H1 (cell line): ENCODE measurements at regions not wholly inside any gene's neighbourhood (a gene's known extent, or its start where the extent isn't known, plus 50 kb on each side); places are given as distances from the start of the nearest gene placed in this dataset.

ENCODE experiments used
- CTCF ChIA-PET: fragments of 300-600 bp; sonication (Branson Sonifier 250); formaldehyde crosslinking; loops from one replicate; lab custom pipeline; 2021; ENCODE audit not compliant: partially characterized antibody; lab: Charles Lee
- POLR2A ChIA-PET: fragments of 300-600 bp; sonication (Branson Sonifier 250); formaldehyde crosslinking; loops from one replicate; lab custom pipeline; 2021; ENCODE audit warnings: inconsistent platforms; ENCODE audit not compliant: partially characterized antibody; lab: Charles Lee
- DNase-seq, 2 experiments: peaks; one replicate each; pipeline versions ENCODE4 v3.0.0 to v3.0.0-alpha.2; 2010 to 2022; ENCODE audit warnings: low spot score in 2 of 2, low read depth in 1 of 2, mixed read lengths in 1 of 2
- FAIRE-seq: peaks from 2 replicates; lab custom pipeline; 2011; peaks lifted over from hg19 to GRCh38; lab: Jason Lieb, UNC
- H2AFZ ChIP-seq: 2 replicates; pipeline ENCODE4 v1.8.1; 2012; ENCODE audit warnings: low read length, inconsistent platforms
- H2AK5ac ChIP-seq: 2 replicates; pipeline ENCODE4 v1.6.1; 2013; ENCODE audit warnings: low read depth, low read length
- H2BK120ac ChIP-seq: replicated peaks from 2 replicates; pipeline ENCODE3; 2013; ENCODE audit warnings: low read depth, low read length, inconsistent platforms
- H2BK12ac ChIP-seq: 2 replicates; pipeline ENCODE4 v1.6.1; 2013; ENCODE audit warnings: low read depth, low read length
- H2BK15ac ChIP-seq: 2 replicates; pipeline ENCODE4 v1.6.1; 2013; ENCODE audit warnings: low read length
- H2BK20ac ChIP-seq: 2 replicates; pipeline ENCODE4 v1.6.1; 2013; ENCODE audit warnings: low read length
- H2BK5ac ChIP-seq: 2 replicates; pipeline ENCODE4 v1.6.1; 2013; ENCODE audit warnings: low read depth, low read length
- H3K14ac ChIP-seq: 2 replicates; pipeline ENCODE4 v1.6.1; 2013; ENCODE audit warnings: inconsistent platforms; ENCODE audit not compliant: insufficient read length
- H3K18ac ChIP-seq: 2 replicates; pipeline ENCODE4 v1.6.1; 2013; ENCODE audit warnings: low read length; ENCODE audit errors: extremely low read depth
- H3K23ac ChIP-seq: 2 replicates; pipeline ENCODE4 v1.6.1; 2013; ENCODE audit warnings: inconsistent platforms; ENCODE audit not compliant: insufficient read length
- H3K23me2 ChIP-seq: 2 replicates; pipeline ENCODE4 v1.6.1; 2013; ENCODE audit warnings: low read depth, low read length
- H3K27ac ChIP-seq: 2 replicates; pipeline ENCODE4 v1.6.1; 2011; ENCODE audit warnings: low read depth, low read length, inconsistent platforms
- H3K27me3 ChIP-seq, 4 experiments: replicated peaks in 1 of 4; 1 replicate in 1 of 4; 2 replicates in 3 of 4; pipeline versions ENCODE4 v1.6.1 to v1.8.1; 2011 to 2013; ENCODE audit warnings: low read length in 3 of 4, mild to moderate bottlenecking in 3 of 4, inconsistent platforms in 2 of 4, mixed read lengths in 2 of 4, moderate library complexity in 1 of 4; ENCODE audit not compliant: control insufficient read depth in 3 of 4, insufficient read depth in 3 of 4; ENCODE audit errors: extremely low read depth in 1 of 4
- H3K36me3 ChIP-seq, 4 experiments: 2 replicates each; pipeline versions ENCODE4 v1.6.1 to v1.8.1; 2011 to 2013; ENCODE audit warnings: mild to moderate bottlenecking in 4 of 4, low read length in 3 of 4, moderate library complexity in 2 of 4, control low read depth in 1 of 4, inconsistent platforms in 1 of 4; ENCODE audit not compliant: insufficient read depth in 4 of 4, control insufficient read depth in 2 of 4
- H3K4ac ChIP-seq: replicated peaks from 2 replicates; pipeline ENCODE3; 2013; ENCODE audit warnings: low read length, low read depth, mixed read lengths, inconsistent platforms; ENCODE audit not compliant: insufficient read length
- H3K4me1 ChIP-seq, 4 experiments: replicated peaks in 1 of 4; 1 replicate in 1 of 4; 2 replicates in 3 of 4; pipeline versions ENCODE4 v1.6.1 to v1.8.1; 2011 to 2013; ENCODE audit warnings: low read length in 3 of 4, inconsistent platforms in 2 of 4, mixed read lengths in 1 of 4; ENCODE audit not compliant: insufficient read depth in 4 of 4, control insufficient read depth in 3 of 4
- H3K4me2 ChIP-seq, 2 experiments: 2 replicates each; pipeline versions ENCODE4 v1.6.1 to v1.8.1; 2011 to 2013; ENCODE audit warnings: low read depth in 2 of 2, low read length in 2 of 2, control low read depth in 1 of 2, inconsistent platforms in 1 of 2, mild to moderate bottlenecking in 1 of 2; ENCODE audit not compliant: insufficient read depth in 1 of 2
- H3K4me3 ChIP-seq, 4 experiments: fragments of 200-600, 300-600 bp in 1 of 4; sonication (generic), shearing (Covaris generic), sonication (Bioruptor Twin) in 1 of 4; 2 replicates each; pipeline versions ENCODE4 v1.5.1 to v1.8.1; 2011 to 2016; ENCODE audit warnings: low read length in 4 of 4, low read depth in 3 of 4, control low read depth in 2 of 4, inconsistent platforms in 2 of 4, mild to moderate bottlenecking in 2 of 4, mixed read lengths in 1 of 4, moderate library complexity in 1 of 4; ENCODE audit not compliant: insufficient read depth in 2 of 4; ENCODE audit errors: extremely low read depth in 1 of 4
- H3K56ac ChIP-seq: replicated peaks from 2 replicates; pipeline ENCODE3; 2013; ENCODE audit warnings: low read depth, mild to moderate bottlenecking, mixed read lengths, low read length, inconsistent platforms; ENCODE audit not compliant: insufficient read length
- H3K79me1 ChIP-seq: 2 replicates; pipeline ENCODE4 v1.6.1; 2013; ENCODE audit warnings: low read depth, low read length, control low read depth
- H3K79me2 ChIP-seq, 2 experiments: 2 replicates each; pipeline versions ENCODE4 v1.6.1 to v1.8.1; 2012 to 2013; ENCODE audit warnings: low read length in 2 of 2, mild to moderate bottlenecking in 2 of 2, inconsistent platforms in 1 of 2; ENCODE audit not compliant: insufficient read depth in 2 of 2, control insufficient read depth in 1 of 2
- H3K9ac ChIP-seq, 4 experiments: replicated peaks in 1 of 4; 1 replicate in 1 of 4; 2 replicates in 3 of 4; pipeline versions ENCODE4 v1.6.1 to v1.8.1; 2011 to 2013; ENCODE audit warnings: low read depth in 3 of 4, low read length in 3 of 4, control low read depth in 2 of 4, mild to moderate bottlenecking in 2 of 4, moderate library complexity in 2 of 4, inconsistent platforms in 1 of 4; ENCODE audit errors: extremely low read depth in 1 of 4
- H3K9me3 ChIP-seq, 2 experiments: 2 replicates each; pipeline versions ENCODE4 v1.6.1 to v1.8.1; 2012 to 2013; ENCODE audit warnings: mild to moderate bottlenecking in 2 of 2, moderate library complexity in 2 of 2, control low read depth in 1 of 2, inconsistent platforms in 1 of 2, low read depth in 1 of 2, low read length in 1 of 2, mixed read lengths in 1 of 2; ENCODE audit not compliant: insufficient read depth in 2 of 2
- H4K20me1 ChIP-seq, 2 experiments: replicated peaks in 1 of 2; 2 replicates each; pipeline versions ENCODE3 to v1.8.1; 2011 to 2013; ENCODE audit warnings: inconsistent platforms in 2 of 2, low read length in 2 of 2, mild to moderate bottlenecking in 1 of 2; ENCODE audit not compliant: insufficient read depth in 2 of 2, control insufficient read depth in 1 of 2
- H4K5ac ChIP-seq: 2 replicates; pipeline ENCODE4 v1.6.1; 2013; ENCODE audit warnings: low read length, low read depth, mixed read lengths, inconsistent platforms; ENCODE audit not compliant: insufficient read length
- H4K8ac ChIP-seq: 2 replicates; pipeline ENCODE4 v1.8.0; 2013; ENCODE audit warnings: mild to moderate bottlenecking, moderate library complexity, low read length, inconsistent platforms; ENCODE audit not compliant: insufficient read depth; ENCODE audit errors: extremely low read depth
- H4K91ac ChIP-seq: replicated peaks from 2 replicates; pipeline ENCODE3; 2013; ENCODE audit warnings: low read length, mixed read lengths, inconsistent platforms; ENCODE audit not compliant: insufficient read length
- ASH2L ChIP-seq: fragments of 200-600, 300-600 bp; sonication (generic); IDR thresholded peaks from one replicate; pipeline ENCODE4 v1.7.1; 2017; ENCODE audit warnings: low read length
- BRCA1 ChIP-seq: IDR thresholded peaks from 2 replicates; pipeline ENCODE4 v1.6.1; 2012; ENCODE audit warnings: low read depth, low read length, improper control_type of control experiment
- CTBP2 ChIP-seq: IDR thresholded peaks from 2 replicates; pipeline ENCODE4 v1.7.0; 2011; ENCODE audit warnings: borderline replicate concordance, mild to moderate bottlenecking, moderate library complexity, mixed read lengths, low read length; ENCODE audit not compliant: insufficient read depth, insufficient read length
- HDAC2 ChIP-seq, 2 experiments: fragments of 300-600 bp in 1 of 2; sonication (generic) in 1 of 2; IDR thresholded peaks; 2 replicates each; pipeline ENCODE4 v1.6.1; 2011 to 2012; ENCODE audit warnings: low read depth in 2 of 2, low read length in 2 of 2, mild to moderate bottlenecking in 2 of 2, moderate library complexity in 2 of 2, borderline replicate concordance in 1 of 2, inconsistent platforms in 1 of 2
- JUN ChIP-seq: IDR thresholded peaks from 2 replicates; pipeline ENCODE4 v1.6.1; 2011; ENCODE audit warnings: low read depth, mild to moderate bottlenecking, improper control_type of control experiment, low read length
- TAF7 ChIP-seq: optimal IDR thresholded peaks from 2 replicates; pipeline ENCODE3; 2011; ENCODE audit warnings: low read depth, mild to moderate bottlenecking, inconsistent platforms, low read length, moderate library complexity, borderline replicate concordance
- WGBS, 2 experiments: shearing (Covaris generic) in 1 of 2; methylation state at CpG; one replicate each; pipeline versions ENCODE4 v1.1.6 to v1.1.7; 2013 to 2015; ENCODE audit warnings: low lambda C conversion rate in 2 of 2, mixed read lengths in 2 of 2, inconsistent platforms in 1 of 2, low coverage in 1 of 2, missing lambda C conversion rate in 1 of 2; ENCODE audit not compliant: insufficient replicate concordance in 2 of 2, insufficient coverage in 1 of 2, insufficient read length in 1 of 2; ENCODE audit errors: extremely low coverage in 1 of 2, missing lambda C conversion rate in 1 of 2; 5-methylcytosine and 5-hydroxymethylcytosine counted together

DNA sequence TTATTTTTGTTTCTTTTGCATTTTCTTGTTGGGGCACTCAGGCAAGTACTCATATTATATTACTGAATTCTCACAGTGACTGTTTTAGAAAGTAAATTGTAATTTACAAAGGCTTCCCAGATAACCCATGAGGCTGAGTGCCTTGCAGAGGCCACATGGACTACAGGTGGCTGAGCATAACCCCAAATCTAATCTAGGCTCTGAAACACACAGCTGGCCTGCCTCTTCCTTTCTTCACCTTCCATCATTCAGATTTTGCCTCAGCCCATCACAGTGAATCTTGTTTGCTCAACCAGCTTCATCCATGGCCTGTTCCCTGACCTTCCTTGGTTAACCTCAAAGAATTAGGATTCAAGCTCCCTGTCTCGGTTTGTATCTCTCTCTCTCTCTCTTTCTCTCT is 78.5 kb upstream of the PRDM11 start:
- Histone ChIP-seq H2AK5ac (no peak overlapping the region), H4K5ac (no peak overlapping the region), H2AFZ (no peak overlapping the region), H3K23ac (no peak overlapping the region), H4K8ac (no peak overlapping the region), H3K27ac (no peak overlapping the region), H3K9me3 (peaks cover 4 to 17% of the 10 kb centered on the region in 2 experiments; a peak in 2 of 4 replicates), H3K36me3 (no peaks in the 10 kb centered on the region; a peak in 1 of 8 replicates), H3K14ac (no peak overlapping the region), H3K4me3 (no peak overlapping the region), H2BK12ac (no peak overlapping the region), H3K4me1 (peaks cover 0 to 3% (median 0%) of the 10 kb centered on the region in 4 experiments; a peak in 1 of 7 replicates), H3K56ac (no peak overlapping the region), H3K79me1 (no peaks in the 10 kb centered on the region), H4K91ac (no peak overlapping the region), H3K9ac (no peak overlapping the region), H3K4ac (no peak overlapping the region), H3K18ac (no peak overlapping the region), H3K79me2 (no peaks in the 10 kb centered on the region), H2BK20ac (no peak overlapping the region), H3K4me2 (no peak overlapping the region), H2BK120ac (no peak overlapping the region), H3K27me3 (peaks cover 0 to 2% (median 0%) of the 10 kb centered on the region in 4 experiments; a peak in 1 of 7 replicates), H4K20me1 (no peaks in the 10 kb centered on the region), H2BK5ac (no peak overlapping the region), H3K23me2 (no peaks in the 10 kb centered on the region; the same call in 1 of the 2 replicates), H2BK15ac (no peak overlapping the region)
- TF ChIP-seq BRCA1, result no peak
- no peak for TF ChIP-seq CTBP2
- TF ChIP-seq JUN, result no peak
- no peak for TF ChIP-seq HDAC2 (IDR thresholded peaks at IDR 0.05; ENCODE audit: borderline replicate concordance in 1 of 2, low read depth in 2 of 2, low read length in 2 of 2)
- TF ChIP-seq ASH2L, result no peak
- TF ChIP-seq TAF7, result no peak
- ChIA-PET CTCF (interaction anchor here (0.7 to 2.4 kb wide), 8 partner anchors 13 to 446 kb away, joined by 3 to 19 read pairs (median 3); no protein-coding TSS in a partner anchor), POLR2A (no interaction called here)
- FAIRE-seq (no peak), DNase-seq (no peak)
- 91% methylated on average over 1 of the region's 1 CpG; no CpG with 5 or more reads in 1 of the 2 experiments for WGBS, 2 experiments
